ENCODE measurements at regions not wholly inside any gene's neighbourhood (a gene's known extent, or its start where the extent isn't known, plus 50 kb on each side); places are given as distances from the start of the nearest gene placed in this dataset.

DNA sequence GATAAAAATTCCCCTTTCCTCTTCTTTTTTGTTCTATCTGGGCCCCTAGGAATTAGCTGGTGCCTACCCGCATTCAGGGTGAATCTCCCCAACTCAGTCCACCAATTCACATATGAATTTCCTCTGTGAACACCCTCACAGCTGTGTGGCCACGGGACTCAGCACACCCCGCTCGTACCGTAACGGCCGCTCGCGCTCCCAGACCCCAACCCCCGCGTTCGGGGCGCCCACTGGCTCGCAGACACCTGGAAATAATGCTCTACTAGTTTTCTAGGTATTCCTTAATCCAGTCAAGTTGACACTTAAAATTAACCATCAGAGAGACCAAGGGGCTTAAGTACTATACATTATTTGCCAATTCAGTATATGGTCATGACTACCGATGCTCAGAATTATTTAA lies 1702.1 kb upstream of the PCDH20 start (continued):
- TF ChIP-seq, protein P1, sequence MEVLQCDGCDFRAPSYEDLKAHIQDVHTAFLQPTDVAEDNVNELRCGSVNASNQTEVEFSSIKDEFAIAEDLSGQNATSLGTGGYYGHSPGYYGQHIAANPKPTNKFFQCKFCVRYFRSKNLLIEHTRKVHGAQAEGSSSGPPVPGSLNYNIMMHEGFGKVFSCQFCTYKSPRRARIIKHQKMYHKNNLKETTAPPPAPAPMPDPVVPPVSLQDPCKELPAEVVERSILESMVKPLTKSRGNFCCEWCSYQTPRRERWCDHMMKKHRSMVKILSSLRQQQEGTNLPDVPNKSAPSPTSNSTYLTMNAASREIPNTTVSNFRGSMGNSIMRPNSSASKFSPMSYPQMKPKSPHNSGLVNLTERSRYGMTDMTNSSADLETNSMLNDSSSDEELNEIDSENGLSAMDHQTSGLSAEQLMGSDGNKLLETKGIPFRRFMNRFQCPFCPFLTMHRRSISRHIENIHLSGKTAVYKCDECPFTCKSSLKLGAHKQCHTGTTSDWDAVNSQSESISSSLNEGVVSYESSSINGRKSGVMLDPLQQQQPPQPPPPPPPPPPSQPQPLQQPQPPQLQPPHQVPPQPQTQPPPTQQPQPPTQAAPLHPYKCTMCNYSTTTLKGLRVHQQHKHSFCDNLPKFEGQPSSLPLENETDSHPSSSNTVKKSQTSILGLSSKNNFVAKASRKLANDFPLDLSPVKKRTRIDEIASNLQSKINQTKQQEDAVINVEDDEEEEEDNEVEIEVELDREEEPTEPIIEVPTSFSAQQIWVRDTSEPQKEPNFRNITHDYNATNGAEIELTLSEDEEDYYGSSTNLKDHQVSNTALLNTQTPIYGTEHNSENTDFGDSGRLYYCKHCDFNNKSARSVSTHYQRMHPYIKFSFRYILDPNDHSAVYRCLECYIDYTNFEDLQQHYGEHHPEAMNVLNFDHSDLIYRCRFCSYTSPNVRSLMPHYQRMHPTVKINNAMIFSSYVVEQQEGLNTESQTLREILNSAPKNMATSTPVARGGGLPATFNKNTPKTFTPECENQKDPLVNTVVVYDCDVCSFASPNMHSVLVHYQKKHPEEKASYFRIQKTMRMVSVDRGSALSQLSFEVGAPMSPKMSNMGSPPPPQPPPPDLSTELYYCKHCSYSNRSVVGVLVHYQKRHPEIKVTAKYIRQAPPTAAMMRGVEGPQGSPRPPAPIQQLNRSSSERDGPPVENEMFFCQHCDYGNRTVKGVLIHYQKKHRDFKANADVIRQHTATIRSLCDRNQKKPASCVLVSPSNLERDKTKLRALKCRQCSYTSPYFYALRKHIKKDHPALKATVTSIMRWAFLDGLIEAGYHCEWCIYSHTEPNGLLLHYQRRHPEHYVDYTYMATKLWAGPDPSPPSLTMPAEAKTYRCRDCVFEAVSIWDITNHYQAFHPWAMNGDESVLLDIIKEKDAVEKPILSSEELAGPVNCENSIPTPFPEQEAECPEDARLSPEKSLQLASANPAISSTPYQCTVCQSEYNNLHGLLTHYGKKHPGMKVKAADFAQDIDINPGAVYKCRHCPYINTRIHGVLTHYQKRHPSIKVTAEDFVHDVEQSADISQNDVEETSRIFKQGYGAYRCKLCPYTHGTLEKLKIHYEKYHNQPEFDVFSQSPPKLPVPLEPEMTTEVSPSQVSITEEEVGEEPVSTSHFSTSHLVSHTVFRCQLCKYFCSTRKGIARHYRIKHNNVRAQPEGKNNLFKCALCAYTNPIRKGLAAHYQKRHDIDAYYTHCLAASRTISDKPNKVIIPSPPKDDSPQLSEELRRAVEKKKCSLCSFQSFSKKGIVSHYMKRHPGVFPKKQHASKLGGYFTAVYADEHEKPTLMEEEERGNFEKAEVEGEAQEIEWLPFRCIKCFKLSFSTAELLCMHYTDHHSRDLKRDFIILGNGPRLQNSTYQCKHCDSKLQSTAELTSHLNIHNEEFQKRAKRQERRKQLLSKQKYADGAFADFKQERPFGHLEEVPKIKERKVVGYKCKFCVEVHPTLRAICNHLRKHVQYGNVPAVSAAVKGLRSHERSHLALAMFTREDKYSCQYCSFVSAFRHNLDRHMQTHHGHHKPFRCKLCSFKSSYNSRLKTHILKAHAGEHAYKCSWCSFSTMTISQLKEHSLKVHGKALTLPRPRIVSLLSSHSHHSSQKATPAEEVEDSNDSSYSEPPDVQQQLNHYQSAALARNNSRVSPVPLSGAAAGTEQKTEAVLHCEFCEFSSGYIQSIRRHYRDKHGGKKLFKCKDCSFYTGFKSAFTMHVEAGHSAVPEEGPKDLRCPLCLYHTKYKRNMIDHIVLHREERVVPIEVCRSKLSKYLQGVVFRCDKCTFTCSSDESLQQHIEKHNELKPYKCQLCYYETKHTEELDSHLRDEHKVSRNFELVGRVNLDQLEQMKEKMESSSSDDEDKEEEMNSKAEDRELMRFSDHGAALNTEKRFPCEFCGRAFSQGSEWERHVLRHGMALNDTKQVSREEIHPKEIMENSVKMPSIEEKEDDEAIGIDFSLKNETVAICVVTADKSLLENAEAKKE (CRISPR knock-in tag; IDR thresholded peaks at IDR 0.05): no peak
- TF ChIP-seq, protein P2, sequence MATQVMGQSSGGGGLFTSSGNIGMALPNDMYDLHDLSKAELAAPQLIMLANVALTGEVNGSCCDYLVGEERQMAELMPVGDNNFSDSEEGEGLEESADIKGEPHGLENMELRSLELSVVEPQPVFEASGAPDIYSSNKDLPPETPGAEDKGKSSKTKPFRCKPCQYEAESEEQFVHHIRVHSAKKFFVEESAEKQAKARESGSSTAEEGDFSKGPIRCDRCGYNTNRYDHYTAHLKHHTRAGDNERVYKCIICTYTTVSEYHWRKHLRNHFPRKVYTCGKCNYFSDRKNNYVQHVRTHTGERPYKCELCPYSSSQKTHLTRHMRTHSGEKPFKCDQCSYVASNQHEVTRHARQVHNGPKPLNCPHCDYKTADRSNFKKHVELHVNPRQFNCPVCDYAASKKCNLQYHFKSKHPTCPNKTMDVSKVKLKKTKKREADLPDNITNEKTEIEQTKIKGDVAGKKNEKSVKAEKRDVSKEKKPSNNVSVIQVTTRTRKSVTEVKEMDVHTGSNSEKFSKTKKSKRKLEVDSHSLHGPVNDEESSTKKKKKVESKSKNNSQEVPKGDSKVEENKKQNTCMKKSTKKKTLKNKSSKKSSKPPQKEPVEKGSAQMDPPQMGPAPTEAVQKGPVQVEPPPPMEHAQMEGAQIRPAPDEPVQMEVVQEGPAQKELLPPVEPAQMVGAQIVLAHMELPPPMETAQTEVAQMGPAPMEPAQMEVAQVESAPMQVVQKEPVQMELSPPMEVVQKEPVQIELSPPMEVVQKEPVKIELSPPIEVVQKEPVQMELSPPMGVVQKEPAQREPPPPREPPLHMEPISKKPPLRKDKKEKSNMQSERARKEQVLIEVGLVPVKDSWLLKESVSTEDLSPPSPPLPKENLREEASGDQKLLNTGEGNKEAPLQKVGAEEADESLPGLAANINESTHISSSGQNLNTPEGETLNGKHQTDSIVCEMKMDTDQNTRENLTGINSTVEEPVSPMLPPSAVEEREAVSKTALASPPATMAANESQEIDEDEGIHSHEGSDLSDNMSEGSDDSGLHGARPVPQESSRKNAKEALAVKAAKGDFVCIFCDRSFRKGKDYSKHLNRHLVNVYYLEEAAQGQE (IDR thresholded peaks at IDR 0.05; ENCODE audit: unreplicated experiment): no peak
- no peak for TF ChIP-seq CREB1 (CRISPR knock-in tag; IDR thresholded peaks at IDR 0.05; ENCODE audit: low read depth)
- TF ChIP-seq, protein P3, sequence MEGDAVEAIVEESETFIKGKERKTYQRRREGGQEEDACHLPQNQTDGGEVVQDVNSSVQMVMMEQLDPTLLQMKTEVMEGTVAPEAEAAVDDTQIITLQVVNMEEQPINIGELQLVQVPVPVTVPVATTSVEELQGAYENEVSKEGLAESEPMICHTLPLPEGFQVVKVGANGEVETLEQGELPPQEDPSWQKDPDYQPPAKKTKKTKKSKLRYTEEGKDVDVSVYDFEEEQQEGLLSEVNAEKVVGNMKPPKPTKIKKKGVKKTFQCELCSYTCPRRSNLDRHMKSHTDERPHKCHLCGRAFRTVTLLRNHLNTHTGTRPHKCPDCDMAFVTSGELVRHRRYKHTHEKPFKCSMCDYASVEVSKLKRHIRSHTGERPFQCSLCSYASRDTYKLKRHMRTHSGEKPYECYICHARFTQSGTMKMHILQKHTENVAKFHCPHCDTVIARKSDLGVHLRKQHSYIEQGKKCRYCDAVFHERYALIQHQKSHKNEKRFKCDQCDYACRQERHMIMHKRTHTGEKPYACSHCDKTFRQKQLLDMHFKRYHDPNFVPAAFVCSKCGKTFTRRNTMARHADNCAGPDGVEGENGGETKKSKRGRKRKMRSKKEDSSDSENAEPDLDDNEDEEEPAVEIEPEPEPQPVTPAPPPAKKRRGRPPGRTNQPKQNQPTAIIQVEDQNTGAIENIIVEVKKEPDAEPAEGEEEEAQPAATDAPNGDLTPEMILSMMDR (conservative IDR thresholded peaks at IDR 0.05; ENCODE audit: low read depth in 2 of 2): no peak
- TF ChIP-seq ZNF114 (CRISPR knock-in tag; IDR thresholded peaks at IDR 0.05): no peak

Measured in GM23338 (cell line).